Upper lobe of left lung (tissue), 4 donors: ENCODE measurements at regions not wholly inside any gene's neighbourhood (a gene's known extent, or its start where the extent isn't known, plus 50 kb on each side); places are given as distances from the start of the nearest gene placed in this dataset.

ENCODE experiments used
- CTCF ChIP-seq, 6 experiments: fragments of 450-650 bp in 4 of 6; fragments of 200-600 bp in 2 of 6; sonication (generic) in 2 of 6; IDR thresholded peaks; one replicate each; pipeline ENCODE4 v1.5.1; 2016 to 2019; ENCODE audit warnings: antibody characterized with exemption in 6 of 6
- EP300 ChIP-seq, 4 donors: sonication (generic); formaldehyde crosslinking; IDR thresholded peaks; one replicate each; pipeline ENCODE4 v1.5.1; 2017; ENCODE audit warnings: antibody characterized with exemption in 4 of 4, control low read depth in 2 of 4
- POLR2A ChIP-seq, 4 donors: fragments of 450-650 bp; IDR thresholded peaks; one replicate each; pipeline ENCODE4 v1.5.1; 2016 to 2017; ENCODE audit warnings: antibody characterized with exemption in 4 of 4, mild to moderate bottlenecking in 2 of 4
- POLR2AphosphoS5 ChIP-seq, 2 donors: sonication (generic); formaldehyde crosslinking; IDR thresholded peaks; one replicate each; pipeline ENCODE4 v1.5.1; 2017; ENCODE audit warnings: antibody characterized with exemption in 2 of 2

GRCh38 chr5:125276096-125276495, 529.7 kb upstream of the ZNF608 start:
- TF ChIP-seq POLR2A (IDR thresholded peaks at IDR 0.05) (no peak), CTCF (IDR thresholded peaks at IDR 0.05) (no peak), EP300 (IDR thresholded peaks at IDR 0.05) (no peak), POLR2AphosphoS5 (IDR thresholded peaks at IDR 0.05) (no peak)
